ENCODE measurements at regions not wholly inside any gene's neighbourhood (a gene's known extent, or its start where the extent isn't known, plus 50 kb on each side); places are given as distances from the start of the nearest gene placed in this dataset.

DNA sequence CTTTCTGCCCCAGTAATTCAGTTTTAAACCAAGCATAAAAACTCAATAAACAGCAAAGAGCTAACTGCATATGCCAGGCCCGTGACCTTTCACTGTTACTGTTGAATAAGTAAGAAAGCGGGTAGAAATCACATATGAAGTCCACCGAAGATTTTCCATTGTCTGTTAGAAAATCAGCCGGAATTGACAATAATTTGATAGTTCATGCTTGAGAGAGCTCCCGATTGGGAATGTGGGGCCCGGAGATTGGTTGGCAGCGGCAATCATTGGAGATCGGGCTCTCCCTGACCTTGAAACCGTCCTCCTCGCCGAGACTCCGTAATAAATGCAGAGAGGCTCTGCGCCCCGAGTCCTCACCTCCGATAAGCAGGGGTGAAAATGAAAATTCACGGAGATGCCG, 709.6 kb downstream of the BRD1 start:
- Histone ChIP-seq H3K27me3 (ENCODE audit: control insufficient read depth in 3 of 3, insufficient read depth in 3 of 3, low read depth in 1 of 3, low read length in 3 of 3) (no peaks in the 10 kb centered on the region), H3K4me3 (ENCODE audit: low read length in 2 of 2) (no peak overlapping the region), H3K18ac (ENCODE audit: low read length) (no peak overlapping the region), H3K9ac (ENCODE audit: low read depth, low read length, poor library complexity) (no peak overlapping the region), H2BK15ac (ENCODE audit: low read length) (no peak overlapping the region), H3K9me3 (replicated peaks in 1 of 2; ENCODE audit: control insufficient read depth in 2 of 2, insufficient read depth in 1 of 2, low read depth in 1 of 2, low read length in 2 of 2) (peaks cover 0 to 1% of the 10 kb centered on the region in 2 donors), H2BK12ac (ENCODE audit: low read length) (no peak overlapping the region), H2AK5ac (ENCODE audit: low read depth, low read length) (no peak overlapping the region), H4K8ac (ENCODE audit: low read depth, low read length) (no peak overlapping the region), H3K4ac (ENCODE audit: low read length) (no peak overlapping the region), H3K4me2 (ENCODE audit: insufficient read depth, low read length, poor library complexity, severe bottlenecking) (no peak overlapping the region), H4K91ac (ENCODE audit: low read depth, low read length, poor library complexity) (no peak overlapping the region), H2BK120ac (ENCODE audit: low read depth, low read length) (no peak overlapping the region), H3K4me1 (ENCODE audit: control insufficient read depth in 2 of 2, insufficient read depth in 1 of 2, low read depth in 1 of 2, low read length in 2 of 2) (peaks cover 0 to 10% of the 10 kb centered on the region in 2 donors), H3K36me3 (replicated peaks in 1 of 2; ENCODE audit: control insufficient read depth in 2 of 2, insufficient read depth in 2 of 2, low read length in 2 of 2) (no peaks in the 10 kb centered on the region), H3K23ac (ENCODE audit: low read depth, low read length, poor library complexity) (no peak overlapping the region), H2AFZ (ENCODE audit: low read length) (no peak overlapping the region), H3K14ac (ENCODE audit: low read length) (no peak overlapping the region), H3K79me1 (ENCODE audit: low read depth, low read length) (no peaks in the 10 kb centered on the region), H3K27ac (replicated peaks; ENCODE audit: low read length) (no peak overlapping the region), H2BK5ac (ENCODE audit: low read length) (no peak overlapping the region)
- DNase-seq (ENCODE audit: low spot score), result no peak
- WGBS, 2 donors (ENCODE audit: extremely low coverage in 2 of 2, insufficient read length in 2 of 2, insufficient replicate concordance in 1 of 2), result no CpG with 5 or more reads among the region's 17 CpGs

DNA sequence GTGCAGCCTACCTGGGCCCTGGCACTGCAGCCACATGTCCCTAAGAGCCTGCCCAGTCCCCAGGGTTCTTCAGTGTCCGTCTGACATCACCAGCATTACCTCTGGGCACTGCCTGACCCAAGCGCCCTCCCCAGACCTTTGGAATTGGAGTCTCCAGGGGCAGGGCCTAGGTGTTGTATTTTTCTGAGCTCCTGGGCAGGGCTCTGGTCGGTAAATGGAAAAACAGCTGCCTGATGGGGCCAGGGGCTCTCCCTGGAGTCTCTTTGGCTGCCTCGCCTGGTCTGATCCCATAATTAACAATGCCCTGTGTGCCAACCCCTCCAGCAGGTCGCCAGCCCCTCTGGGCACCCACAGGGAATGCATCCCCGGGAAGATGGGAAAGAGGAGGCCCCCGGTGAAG, 710.2 kb downstream of the BRD1 start:
- no CpG with 5 or more reads among the region's 7 CpGs for WGBS, 2 donors (ENCODE audit: extremely low coverage in 2 of 2, insufficient read length in 2 of 2, insufficient replicate concordance in 1 of 2)
- H3K4me1 ChIP-seq (ENCODE audit: control insufficient read depth in 2 of 2, insufficient read depth in 1 of 2, low read depth in 1 of 2, low read length in 2 of 2), result peaks cover 0 to 10% of the 10 kb centered on the region in 2 donors

DNA sequence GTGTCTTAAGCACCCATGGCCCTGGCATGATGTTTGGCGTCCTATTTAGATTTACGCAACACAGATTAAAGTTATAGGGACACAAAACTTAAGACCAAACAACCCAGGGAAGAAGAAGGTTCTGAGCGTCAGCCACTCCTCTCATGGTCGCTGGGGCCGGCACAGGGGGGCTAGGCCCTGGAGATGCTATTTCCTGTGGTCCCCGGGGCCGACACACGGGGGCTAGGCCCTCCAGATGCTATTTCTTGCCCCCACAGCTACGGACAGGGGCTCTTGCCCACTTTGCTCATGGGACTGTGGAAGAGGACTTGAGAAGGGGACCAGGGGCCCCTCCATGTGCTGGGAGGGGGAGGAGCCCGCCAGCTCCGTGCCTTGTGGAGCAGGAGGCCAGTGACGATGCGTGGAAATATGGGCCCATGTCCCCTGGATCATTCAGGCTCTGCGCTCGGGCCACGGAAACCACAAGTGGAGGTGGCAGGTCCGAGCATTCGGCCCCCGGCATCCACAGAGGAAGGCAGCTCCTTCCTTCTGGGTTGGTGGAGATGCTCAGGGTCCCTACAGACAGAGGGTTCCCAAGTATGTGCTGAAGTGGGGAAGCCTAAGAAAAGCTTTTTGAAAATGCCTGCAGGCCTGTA, 711.1 kb downstream of the BRD1 start:
- no peak for DNase-seq (ENCODE audit: low spot score)
- Histone ChIP-seq H3K14ac (ENCODE audit: low read length) (no peak overlapping the region), H3K27me3 (ENCODE audit: control insufficient read depth in 3 of 3, insufficient read depth in 3 of 3, low read depth in 1 of 3, low read length in 3 of 3) (no peaks in the 10 kb centered on the region), H3K27ac (replicated peaks; ENCODE audit: low read length) (no peak overlapping the region), H3K4ac (ENCODE audit: low read length) (no peak overlapping the region), H3K79me1 (ENCODE audit: low read depth, low read length) (no peaks in the 10 kb centered on the region), H2BK120ac (ENCODE audit: low read depth, low read length) (no peak overlapping the region), H3K4me3 (ENCODE audit: low read length in 2 of 2) (no peak overlapping the region), H3K18ac (ENCODE audit: low read length) (peak overlapping the region; percentile 53), H2BK12ac (ENCODE audit: low read length) (no peak overlapping the region), H3K9ac (ENCODE audit: low read depth, low read length, poor library complexity) (no peak overlapping the region), H2BK5ac (ENCODE audit: low read length) (no peak overlapping the region), H2BK15ac (ENCODE audit: low read length) (no peak overlapping the region), H3K9me3 (replicated peaks in 1 of 2; ENCODE audit: control insufficient read depth in 2 of 2, insufficient read depth in 1 of 2, low read depth in 1 of 2, low read length in 2 of 2) (peaks cover 0 to 1% of the 10 kb centered on the region in 2 donors), H4K8ac (ENCODE audit: low read depth, low read length) (no peak overlapping the region), H3K4me2 (ENCODE audit: insufficient read depth, low read length, poor library complexity, severe bottlenecking) (no peak overlapping the region), H3K23ac (ENCODE audit: low read depth, low read length, poor library complexity) (no peak overlapping the region), H4K91ac (ENCODE audit: low read depth, low read length, poor library complexity) (no peak overlapping the region), H3K36me3 (replicated peaks in 1 of 2; ENCODE audit: control insufficient read depth in 2 of 2, insufficient read depth in 2 of 2, low read length in 2 of 2) (no peaks in the 10 kb centered on the region), H3K4me1 (ENCODE audit: control insufficient read depth in 2 of 2, insufficient read depth in 1 of 2, low read depth in 1 of 2, low read length in 2 of 2) (peaks cover 0 to 10% of the 10 kb centered on the region in 2 donors), H2AFZ (ENCODE audit: low read length) (no peak overlapping the region), H2AK5ac (ENCODE audit: low read depth, low read length) (no peak overlapping the region)
- no CpG with 5 or more reads among the region's 19 CpGs for WGBS, 2 donors (ENCODE audit: extremely low coverage in 2 of 2, insufficient read length in 2 of 2, insufficient replicate concordance in 1 of 2)

More for the DNA sequence above, 710.2 kb downstream of the BRD1 start:
- Histone ChIP-seq H3K9me3 (replicated peaks in 1 of 2; ENCODE audit: control insufficient read depth in 2 of 2, insufficient read depth in 1 of 2, low read depth in 1 of 2, low read length in 2 of 2) (peaks cover 0 to 1% of the 10 kb centered on the region in 2 donors), H2AK5ac (ENCODE audit: low read depth, low read length) (no peak overlapping the region), H3K27ac (replicated peaks; ENCODE audit: low read length) (no peak overlapping the region), H3K27me3 (ENCODE audit: control insufficient read depth in 3 of 3, insufficient read depth in 3 of 3, low read depth in 1 of 3, low read length in 3 of 3) (no peaks in the 10 kb centered on the region), H3K36me3 (replicated peaks in 1 of 2; ENCODE audit: control insufficient read depth in 2 of 2, insufficient read depth in 2 of 2, low read length in 2 of 2) (no peaks in the 10 kb centered on the region), H3K4me2 (ENCODE audit: insufficient read depth, low read length, poor library complexity, severe bottlenecking) (no peak overlapping the region), H2BK15ac (ENCODE audit: low read length) (no peak overlapping the region), H3K4ac (ENCODE audit: low read length) (no peak overlapping the region), H3K4me3 (ENCODE audit: low read length in 2 of 2) (no peak overlapping the region), H3K9ac (ENCODE audit: low read depth, low read length, poor library complexity) (no peak overlapping the region), H4K8ac (ENCODE audit: low read depth, low read length) (no peak overlapping the region), H3K23ac (ENCODE audit: low read depth, low read length, poor library complexity) (no peak overlapping the region), H2AFZ (ENCODE audit: low read length) (no peak overlapping the region), H4K91ac (ENCODE audit: low read depth, low read length, poor library complexity) (no peak overlapping the region), H3K14ac (ENCODE audit: low read length) (no peak overlapping the region), H3K79me1 (ENCODE audit: low read depth, low read length) (no peaks in the 10 kb centered on the region), H2BK12ac (ENCODE audit: low read length) (peak overlapping the region; percentile 34), H2BK120ac (ENCODE audit: low read depth, low read length) (no peak overlapping the region), H2BK5ac (ENCODE audit: low read length) (no peak overlapping the region), H3K18ac (ENCODE audit: low read length) (peak overlapping the region; percentile 2)
- no peak for DNase-seq (ENCODE audit: low spot score)

DNA sequence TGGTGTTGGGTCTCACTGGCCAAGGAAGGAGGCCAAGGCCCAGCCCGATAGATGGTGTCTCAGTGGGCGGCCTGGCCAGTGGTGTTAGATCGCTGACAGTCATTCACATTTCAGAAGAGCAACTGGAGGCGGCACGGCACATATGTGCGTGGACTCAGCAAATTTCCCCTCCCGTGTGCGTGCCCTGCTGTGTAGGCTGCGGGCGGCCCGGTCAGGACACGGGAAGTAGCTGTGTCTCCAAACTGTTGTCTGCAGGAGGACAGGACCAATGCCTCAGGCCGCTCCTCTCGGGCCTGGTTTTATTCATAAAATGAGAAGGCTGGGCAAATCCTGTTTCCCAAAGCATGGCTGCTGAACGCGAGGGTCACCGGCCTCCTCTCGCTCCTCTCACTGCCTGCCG, 711.7 kb downstream of the BRD1 start:
- no peak overlapping the region for H3K4me2 ChIP-seq (ENCODE audit: insufficient read depth, low read length, poor library complexity, severe bottlenecking)
- no peak overlapping the region for H4K91ac ChIP-seq (ENCODE audit: low read depth, low read length, poor library complexity)
- H2AFZ ChIP-seq (ENCODE audit: low read length), result no peak overlapping the region
- H3K9ac ChIP-seq (ENCODE audit: low read depth, low read length, poor library complexity), result peak overlapping the region; percentile 65
- DNase-seq (ENCODE audit: low spot score), result no peak
- peaks cover 0 to 10% of the 10 kb centered on the region in 2 donors for H3K4me1 ChIP-seq (ENCODE audit: control insufficient read depth in 2 of 2, insufficient read depth in 1 of 2, low read depth in 1 of 2, low read length in 2 of 2)
- H2AK5ac ChIP-seq (ENCODE audit: low read depth, low read length), result peak overlapping the region; percentile 64
- H3K4ac ChIP-seq (ENCODE audit: low read length), result no peak overlapping the region
- peaks cover 0 to 1% of the 10 kb centered on the region in 2 donors for H3K9me3 ChIP-seq (replicated peaks in 1 of 2; ENCODE audit: control insufficient read depth in 2 of 2, insufficient read depth in 1 of 2, low read depth in 1 of 2, low read length in 2 of 2)
- peak overlapping the region; percentile 35 for H3K18ac ChIP-seq (ENCODE audit: low read length)
- no CpG with 5 or more reads among the region's 19 CpGs for WGBS, 2 donors (ENCODE audit: extremely low coverage in 2 of 2, insufficient read length in 2 of 2, insufficient replicate concordance in 1 of 2)
- no peaks in the 10 kb centered on the region for H3K27me3 ChIP-seq (ENCODE audit: control insufficient read depth in 3 of 3, insufficient read depth in 3 of 3, low read depth in 1 of 3, low read length in 3 of 3)
- H3K23ac ChIP-seq (ENCODE audit: low read depth, low read length, poor library complexity), result no peak overlapping the region
- H2BK15ac ChIP-seq (ENCODE audit: low read length), result peak overlapping the region; percentile 55
- no peak overlapping the region for H3K27ac ChIP-seq (replicated peaks; ENCODE audit: low read length)
- no peak overlapping the region for H2BK12ac ChIP-seq (ENCODE audit: low read length)
- H3K4me3 ChIP-seq (ENCODE audit: low read length in 2 of 2), result no peak overlapping the region
- H2BK120ac ChIP-seq (ENCODE audit: low read depth, low read length), result peak overlapping the region; percentile 27
- H3K14ac ChIP-seq (ENCODE audit: low read length), result no peak overlapping the region
- H3K79me1 ChIP-seq (ENCODE audit: low read depth, low read length), result no peaks in the 10 kb centered on the region
- peak overlapping the region; percentile 32 for H2BK5ac ChIP-seq (ENCODE audit: low read length)
- no peaks in the 10 kb centered on the region for H3K36me3 ChIP-seq (replicated peaks in 1 of 2; ENCODE audit: control insufficient read depth in 2 of 2, insufficient read depth in 2 of 2, low read length in 2 of 2)
- no peak overlapping the region for H4K8ac ChIP-seq (ENCODE audit: low read depth, low read length)
